ENCODE measurements at regions not wholly inside any gene's neighbourhood (a gene's known extent, or its start where the extent isn't known, plus 50 kb on each side); places are given as distances from the start of the nearest gene placed in this dataset.

GRCh38 chr10:14399641-14400040 lies 68.9 kb upstream of the FRMD4A start:
- CTCF ChIA-PET: no interaction called here

GRCh38 chr10:14397066-14397465 lies 66.3 kb upstream of the FRMD4A start:
- CTCF ChIA-PET: interaction anchor here (0.6 to 0.7 kb wide), 2 partner anchors 30 to 144 kb away, joined by 3 read pairs; no protein-coding TSS in a partner anchor
- POLR2A ChIA-PET: interaction anchor here (0.7 kb wide), 1 partner anchor 341 kb away, joined by 6 read pairs; no protein-coding TSS in a partner anchor

More at GRCh38 chr10:14399641-14400040, 68.9 kb upstream of the FRMD4A start:
- POLR2A ChIA-PET: no interaction called here

GRCh38 chr10:14396411-14397048 lies 65.8 kb upstream of the FRMD4A start:
- CTCF ChIA-PET: interaction anchor here (0.7 kb wide), 2 partner anchors 29 to 360 kb away, joined by 3 to 4 read pairs; no protein-coding TSS in a partner anchor

GRCh38 chr10:14394179-14394578 lies 63.5 kb upstream of the FRMD4A start:
- POLR2A ChIA-PET: no interaction called here
- CTCF ChIA-PET: interaction anchor here (0.6 kb wide), 1 partner anchor 1433 kb away, joined by 3 read pairs; no protein-coding TSS in a partner anchor

More at GRCh38 chr10:14396411-14397048, 65.8 kb upstream of the FRMD4A start:
- POLR2A ChIA-PET: interaction anchor here (0.7 kb wide), 1 partner anchor 342 kb away, joined by 6 read pairs; no protein-coding TSS in a partner anchor

GRCh38 chr10:14391342-14391741 lies 60.6 kb upstream of the FRMD4A start:
- ChIA-PET POLR2A (no interaction called here), CTCF (interaction anchor here (1.1 kb wide), 1 partner anchor 18 kb away, joined by 3 read pairs; no protein-coding TSS in a partner anchor)

GRCh38 chr10:14389981-14390590 lies 59.4 kb upstream of the FRMD4A start:
- ChIA-PET POLR2A (no interaction called here), CTCF (no interaction called here)

GRCh38 chr10:14385596-14386593 lies 55.2 kb upstream of the FRMD4A start:
- ChIA-PET POLR2A (no interaction called here), CTCF (interaction anchor here (0.6 kb wide), 1 partner anchor 26 kb away, joined by 5 read pairs; no protein-coding TSS in a partner anchor)

- POLR2A ChIA-PET: no interaction called here
- CTCF ChIA-PET: no interaction called here
Observed at GRCh38 chr10:14384915-14385314, 54.2 kb upstream of the FRMD4A start.

GRCh38 chr10:14384116-14384730 lies 53.5 kb upstream of the FRMD4A start:
- CTCF ChIA-PET: no interaction called here

GRCh38 chr10:14383266-14383665 lies 52.5 kb upstream of the FRMD4A start:
- ChIA-PET CTCF (no interaction called here), POLR2A (no interaction called here)

More at GRCh38 chr10:14384116-14384730, 53.5 kb upstream of the FRMD4A start:
- POLR2A ChIA-PET: no interaction called here

- CTCF ChIA-PET: no interaction called here
- POLR2A ChIA-PET: no interaction called here
Observed at GRCh38 chr10:14382531-14382930, 51.8 kb upstream of the FRMD4A start.

- CTCF ChIA-PET: no interaction called here
- POLR2A ChIA-PET: no interaction called here
Observed at GRCh38 chr10:14382022-14382421, 51.3 kb upstream of the FRMD4A start.

- CTCF ChIA-PET: interaction anchor here (0.6 kb wide), 1 partner anchor 239 kb away, joined by 3 read pairs; no protein-coding TSS in a partner anchor
- POLR2A ChIA-PET: no interaction called here
Observed at GRCh38 chr10:14381475-14381874, 50.8 kb upstream of the FRMD4A start.

GRCh38 chr10:14380746-14381145 lies 50.0 kb upstream of the FRMD4A start:
- POLR2A ChIA-PET: no interaction called here
- CTCF ChIA-PET: interaction anchor here (0.6 kb wide), 1 partner anchor 239 kb away, joined by 3 read pairs; no protein-coding TSS in a partner anchor

All from activated CD8-positive, alpha-beta memory T cell treated with anti-CD3 and anti-CD28 coated beads for 36 hours (primary cell).